EL (cell line): ENCODE measurements at regions not wholly inside any gene's neighbourhood (a gene's known extent, or its start where the extent isn't known, plus 50 kb on each side); places are given as distances from the start of the nearest gene placed in this dataset.
"Not testable (repeated sequence)": the region's sequence is repeated elsewhere in the genome, so short reads cannot be mapped to it uniquely, and the experiment has no call there.

Source experiments
- DNase-seq: peaks from one replicate; pipeline ENCODE4 v3.0.0-alpha.2; 2016

DNA sequence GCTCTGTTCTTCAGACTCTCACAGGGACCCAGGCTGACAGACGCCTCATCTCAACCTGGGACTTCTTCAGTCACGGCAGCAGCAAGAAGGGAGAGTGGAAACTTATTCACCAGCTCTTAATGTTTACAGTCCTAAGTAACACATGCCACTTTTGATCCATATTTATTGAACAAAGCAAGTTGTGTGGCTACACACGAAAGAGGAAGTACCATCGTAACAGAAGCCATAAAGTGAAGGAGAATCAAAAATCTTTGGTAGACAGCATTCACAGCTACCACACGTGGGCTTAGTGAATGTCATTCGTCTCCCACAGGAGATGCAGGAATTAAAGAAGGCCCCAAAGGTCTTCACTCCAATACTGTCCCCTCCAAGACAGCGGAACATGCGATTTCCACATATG is 582.6 kb downstream of the CETN3 start:
- DNase-seq: no peak

DNA sequence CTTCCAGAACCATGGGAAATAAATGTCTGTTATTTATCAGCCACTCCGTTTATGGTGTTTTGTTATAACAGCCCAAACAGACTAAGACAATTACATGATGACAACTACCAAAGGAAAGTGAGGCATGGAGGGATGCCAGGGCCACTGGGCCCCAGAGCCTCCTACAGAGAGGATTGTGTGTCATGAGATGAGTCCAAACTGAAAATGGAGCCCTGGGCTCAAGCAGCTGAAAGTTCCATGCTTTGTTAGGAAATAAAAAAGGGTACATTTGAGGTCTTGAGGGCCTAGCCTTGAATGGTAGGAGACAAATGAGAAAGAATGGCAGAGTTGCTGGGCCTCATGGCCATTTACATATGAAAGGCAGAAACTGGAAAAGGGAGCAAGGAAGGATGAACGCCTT is 586.5 kb downstream of the CETN3 start:
- no peak for DNase-seq

DNA sequence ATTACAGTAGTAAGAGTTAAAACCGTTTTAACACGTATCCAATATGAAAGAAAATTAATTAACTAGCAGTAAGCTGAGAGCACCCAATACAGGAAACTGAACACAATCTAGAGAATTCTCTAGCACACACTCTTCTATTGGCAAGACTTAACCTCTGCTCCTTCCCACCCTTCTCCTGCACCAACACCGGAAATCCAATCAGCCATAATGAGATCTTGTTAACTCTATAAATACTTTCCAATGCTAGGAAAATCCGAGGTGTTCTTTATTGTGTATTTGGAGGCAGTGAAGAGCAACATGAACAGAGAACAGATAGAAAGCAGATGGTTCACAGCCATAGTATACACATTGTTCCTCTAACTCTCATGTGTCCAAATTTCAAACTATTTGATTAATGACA is 591.7 kb downstream of the CETN3 start:
- no peak for DNase-seq

DNA sequence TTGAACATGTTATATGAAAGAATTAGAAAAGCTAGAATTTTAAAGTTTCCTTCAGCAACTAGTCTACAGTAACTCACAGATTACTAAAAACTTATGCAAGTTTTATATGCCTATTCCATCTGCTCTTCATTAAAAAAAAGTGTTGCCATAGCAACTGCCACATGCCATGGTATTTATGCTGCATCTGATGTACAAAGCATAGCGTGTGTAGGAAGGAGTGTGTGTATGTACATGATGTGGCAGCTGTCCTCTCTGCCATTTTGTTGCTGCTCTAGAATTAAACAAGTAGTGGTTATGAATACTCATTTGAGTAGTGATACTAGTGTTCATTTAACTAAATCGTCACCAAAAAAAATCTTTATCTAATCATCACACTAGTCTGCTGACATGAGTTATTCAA is 593.5 kb downstream of the CETN3 start:
- DNase-seq: no peak

GRCh38 chr5:89800735-89801134 is 608.8 kb downstream of the CETN3 start:
- not testable (repeated sequence) for DNase-seq

- DNase-seq: not testable (repeated sequence)
Observed at GRCh38 chr5:89794504-89794903, 615.1 kb downstream of the CETN3 start.

GRCh38 chr5:89779734-89780133 is 629.8 kb downstream of the CETN3 start:
- not testable (repeated sequence) for DNase-seq

DNA sequence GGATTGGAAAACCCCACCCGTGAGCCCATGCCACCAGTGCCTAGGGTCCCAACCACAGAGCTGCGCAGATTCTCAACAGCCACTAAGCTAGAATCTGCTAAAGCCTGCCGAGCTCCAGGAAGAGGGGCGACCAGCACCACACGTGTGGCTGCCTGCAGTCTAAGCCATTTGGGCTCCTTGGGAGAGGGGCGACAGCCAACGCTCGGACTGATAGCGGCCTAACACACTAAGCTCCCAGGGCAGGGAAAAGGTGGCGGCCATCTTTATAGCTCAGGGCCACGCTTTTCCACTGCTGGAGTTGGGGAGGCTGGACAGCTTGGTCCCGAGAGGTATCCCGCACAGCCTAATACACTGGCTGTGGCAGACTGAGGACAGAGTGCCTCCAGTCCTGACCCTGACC is 631.8 kb downstream of the CETN3 start:
- DNase-seq: no peak

DNA sequence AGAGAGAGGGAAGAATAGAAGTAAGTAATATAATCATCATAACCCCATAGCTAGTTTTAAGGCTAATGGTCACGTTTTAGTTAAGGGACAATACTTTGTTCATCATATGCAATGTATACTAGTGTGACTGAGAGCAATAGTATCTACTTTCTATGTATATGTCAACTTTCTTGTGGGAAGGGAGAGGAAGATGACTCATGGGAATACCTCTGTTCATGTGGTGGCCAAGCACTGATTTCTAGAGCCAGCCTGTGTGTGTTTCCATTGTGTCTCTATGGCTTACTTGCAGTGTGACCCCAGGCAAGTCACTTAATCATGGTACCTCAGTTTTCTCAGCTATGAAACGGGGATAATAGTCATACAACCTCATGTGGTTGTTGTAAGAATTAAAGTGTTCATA is 639.6 kb downstream of the CETN3 start:
- no peak for DNase-seq

GRCh38 chr5:89759802-89760201 is 649.8 kb downstream of the CETN3 start:
- DNase-seq: no peak

GRCh38 chr5:89758146-89758545 is 651.4 kb downstream of the CETN3 start:
- no peak for DNase-seq

DNA sequence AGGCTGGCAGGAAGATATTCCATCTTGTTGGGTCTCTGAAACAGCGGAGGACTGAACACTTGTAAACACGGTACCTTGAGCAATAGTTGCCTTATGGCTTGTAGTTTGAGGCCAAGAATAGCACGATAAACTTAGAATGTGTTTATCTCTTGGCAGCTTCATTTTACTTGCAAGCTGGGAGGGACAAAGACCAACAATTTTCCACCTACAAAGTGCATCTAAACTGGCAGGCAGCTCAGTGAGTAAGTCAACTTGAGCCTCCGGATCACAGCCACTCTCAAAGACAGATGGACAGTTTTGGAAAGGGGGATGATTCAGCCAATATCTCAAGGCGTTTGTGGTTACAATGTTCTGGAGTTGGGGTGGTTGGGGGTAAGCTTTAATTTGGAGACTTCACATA is 652.6 kb downstream of the CETN3 start:
- DNase-seq: no peak

DNA sequence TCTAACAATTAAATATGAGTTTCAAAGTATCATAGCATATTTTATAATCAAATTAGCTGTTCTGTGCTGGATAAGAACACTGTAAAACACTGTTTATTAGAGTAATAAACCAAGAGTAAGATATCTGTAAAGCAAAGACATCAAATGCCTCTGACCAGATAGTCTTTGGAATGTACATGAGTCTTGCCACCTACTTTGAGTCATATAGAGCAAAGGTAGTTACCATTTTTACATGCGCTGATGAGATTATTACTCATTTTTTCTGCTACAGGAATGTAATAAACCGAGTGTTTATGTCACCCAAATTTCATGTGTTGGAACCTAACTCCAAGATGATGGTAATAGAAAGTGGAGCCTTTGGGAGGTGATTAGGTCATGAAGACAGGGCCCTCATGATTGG is 654.5 kb downstream of the CETN3 start:
- no peak for DNase-seq

DNA sequence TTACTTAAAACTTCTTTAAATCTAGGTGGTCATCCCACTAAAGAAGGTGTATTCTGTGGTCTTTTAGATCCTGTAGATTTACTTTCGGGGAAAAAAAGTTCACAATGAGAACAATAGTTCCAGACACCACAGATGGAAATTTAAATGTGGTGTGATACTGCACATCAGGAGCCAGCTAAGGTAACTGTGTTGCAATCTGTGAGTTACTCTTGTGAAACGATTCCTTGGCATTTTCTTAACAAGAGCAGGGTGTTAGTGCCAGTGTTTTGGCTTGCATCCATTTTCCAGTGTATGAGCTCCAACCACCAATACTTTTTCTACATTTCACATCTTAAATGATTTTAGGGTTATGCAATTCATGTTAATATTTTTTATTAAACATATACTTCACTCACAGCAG is 674.5 kb downstream of the CETN3 start:
- DNase-seq: no peak

DNA sequence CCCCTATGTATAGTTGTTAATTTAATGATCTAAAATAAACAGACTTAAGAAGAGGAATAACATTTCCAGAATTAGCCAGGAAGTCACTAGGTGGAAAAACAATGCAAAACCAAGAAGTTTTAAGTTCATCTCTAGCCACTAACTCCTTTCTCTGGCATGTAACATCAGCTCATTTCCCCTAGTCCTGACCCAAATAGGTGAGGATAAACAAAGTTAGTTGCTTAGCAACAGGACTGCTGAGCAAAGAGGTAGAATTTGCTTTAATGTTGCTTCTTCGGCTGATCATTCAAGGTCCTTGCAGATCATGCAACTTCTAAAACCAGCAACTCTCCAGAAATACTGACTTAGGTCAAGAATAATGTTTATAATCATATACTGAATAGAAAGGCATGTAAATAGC is 675.8 kb downstream of the CETN3 start:
- DNase-seq: no peak

GRCh38 chr5:89729623-89730301 is 679.8 kb downstream of the CETN3 start:
- no peak for DNase-seq

DNA sequence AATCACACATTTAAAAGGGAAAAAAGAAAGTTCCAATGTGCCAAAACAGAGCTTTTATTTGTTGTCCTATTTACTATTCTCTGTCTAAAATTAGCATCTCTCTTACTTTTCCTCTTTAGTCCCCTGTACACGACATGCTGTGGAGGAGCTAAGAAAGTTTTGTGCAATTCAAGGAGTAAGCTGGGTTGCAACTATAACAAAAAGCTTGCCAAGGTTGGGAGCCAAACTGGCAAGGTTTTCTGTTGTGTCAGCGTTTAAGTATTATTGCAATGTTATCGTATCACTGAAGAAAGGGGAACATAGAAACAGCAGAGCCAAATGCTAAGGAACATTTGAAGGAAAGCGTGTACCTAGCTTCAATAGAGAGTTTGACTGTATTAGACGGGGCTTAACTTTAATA is 680.8 kb downstream of the CETN3 start:
- no peak for DNase-seq

- no peak for DNase-seq
Observed at GRCh38 chr5:89728134-89728533, 681.4 kb downstream of the CETN3 start.

DNA sequence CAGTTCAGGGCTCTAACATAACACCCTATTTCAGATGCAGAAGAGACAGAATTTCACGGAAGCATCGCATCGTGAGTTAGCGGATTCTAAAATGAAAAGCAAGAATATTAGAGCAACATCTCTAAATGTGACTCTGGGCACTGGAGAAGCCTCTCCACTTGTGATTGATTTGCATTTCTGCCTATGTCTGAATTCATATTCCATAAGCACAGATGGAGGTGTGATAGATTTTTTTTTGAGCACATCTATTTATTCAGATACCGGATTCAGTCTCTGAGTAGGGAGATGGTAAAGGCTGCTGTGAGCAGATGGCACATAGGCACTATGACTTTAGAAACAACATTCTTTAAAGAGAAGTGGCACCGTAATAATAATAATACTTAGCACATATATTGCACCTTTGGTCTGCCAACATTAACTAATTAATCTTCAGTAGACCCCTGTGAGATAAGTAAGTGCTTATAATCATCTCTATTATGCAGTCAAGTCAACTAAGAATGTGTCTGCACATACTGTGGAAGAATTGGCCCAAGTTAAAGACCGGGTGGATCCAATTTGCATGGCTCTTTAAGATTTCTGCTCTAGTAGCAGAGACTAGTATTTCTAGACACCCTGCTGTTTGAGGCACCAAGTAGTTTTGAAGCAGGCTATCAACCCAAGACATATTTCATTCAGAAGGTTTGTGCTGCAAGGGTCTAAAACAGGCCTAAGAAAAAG is 685.0 kb downstream of the CETN3 start:
- DNase-seq: no peak

GRCh38 chr5:89723907-89724306 is 685.6 kb downstream of the CETN3 start:
- DNase-seq: no peak

DNA sequence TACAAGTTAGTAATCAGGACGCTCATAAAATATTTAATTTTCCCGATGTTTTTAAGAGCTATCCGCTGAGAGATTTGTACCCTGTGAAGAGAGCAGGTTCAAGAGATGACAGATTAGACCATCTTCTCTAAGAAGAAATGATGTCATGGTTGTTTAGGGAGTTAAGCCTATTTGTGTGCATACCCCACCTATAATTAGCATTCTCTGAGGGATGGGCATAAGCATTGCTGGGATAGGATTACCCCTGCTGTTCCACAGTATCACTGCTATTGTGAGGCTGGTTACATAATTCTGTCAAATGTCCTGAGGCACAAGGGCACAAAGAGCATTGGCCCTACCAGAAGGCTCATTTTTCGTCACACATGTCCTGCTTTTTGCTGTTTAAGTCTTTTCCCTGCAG is 687.0 kb downstream of the CETN3 start:
- DNase-seq: no peak

DNA sequence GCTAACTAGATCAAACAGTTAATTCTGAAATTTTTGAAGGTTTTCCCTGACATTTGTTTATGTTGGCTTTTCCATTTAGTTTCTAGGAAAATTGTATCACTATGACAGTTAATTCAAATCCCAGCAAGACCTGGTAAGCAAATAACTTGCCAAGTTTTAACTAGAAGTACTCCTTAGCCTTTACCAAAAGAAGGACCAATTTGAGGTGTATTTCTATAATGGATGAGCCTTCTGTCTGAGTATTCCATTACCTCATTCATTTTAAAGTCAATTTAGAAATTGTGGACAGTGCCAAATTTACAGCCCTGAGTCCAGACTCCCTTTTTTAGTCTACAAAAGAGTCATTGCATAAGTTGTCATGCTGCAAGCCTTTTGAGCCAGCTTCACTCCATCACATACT is 687.6 kb downstream of the CETN3 start:
- DNase-seq: no peak

DNA sequence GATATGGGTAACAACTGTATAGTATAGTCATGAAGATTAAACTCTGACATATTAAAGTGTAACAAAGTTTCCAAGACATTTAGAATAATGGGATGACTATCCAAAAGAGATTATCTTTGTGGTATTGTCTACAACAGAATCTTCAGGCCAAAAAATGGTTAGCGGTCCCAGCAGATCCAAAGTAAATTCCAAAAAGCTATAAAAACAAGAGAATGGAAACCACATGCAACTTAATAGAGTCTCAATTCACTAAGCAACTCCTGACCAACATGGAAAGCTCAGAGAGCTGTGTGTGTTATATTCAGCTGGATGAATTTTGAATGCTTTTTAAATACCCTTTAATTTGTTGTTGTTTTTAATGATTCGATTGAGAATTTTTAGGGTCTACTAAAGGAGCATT is 688.2 kb downstream of the CETN3 start:
- DNase-seq: no peak

- DNase-seq: no peak
Observed at GRCh38 chr5:89712134-89712700, 697.3 kb downstream of the CETN3 start.

GRCh38 chr5:89711526-89711925 is 698.0 kb downstream of the CETN3 start:
- no peak for DNase-seq
